ENCODE measurements at regions not wholly inside any gene's neighbourhood (a gene's known extent, or its start where the extent isn't known, plus 50 kb on each side); places are given as distances from the start of the nearest gene placed in this dataset.

- FAIRE-seq (no peak), DNase-seq (ENCODE audit: extremely low spot score, insufficient read length, low read depth) (no peak)
Measured at GRCh38 chr20:39909447-39909846, 779.6 kb downstream of the MAFB start.

DNA sequence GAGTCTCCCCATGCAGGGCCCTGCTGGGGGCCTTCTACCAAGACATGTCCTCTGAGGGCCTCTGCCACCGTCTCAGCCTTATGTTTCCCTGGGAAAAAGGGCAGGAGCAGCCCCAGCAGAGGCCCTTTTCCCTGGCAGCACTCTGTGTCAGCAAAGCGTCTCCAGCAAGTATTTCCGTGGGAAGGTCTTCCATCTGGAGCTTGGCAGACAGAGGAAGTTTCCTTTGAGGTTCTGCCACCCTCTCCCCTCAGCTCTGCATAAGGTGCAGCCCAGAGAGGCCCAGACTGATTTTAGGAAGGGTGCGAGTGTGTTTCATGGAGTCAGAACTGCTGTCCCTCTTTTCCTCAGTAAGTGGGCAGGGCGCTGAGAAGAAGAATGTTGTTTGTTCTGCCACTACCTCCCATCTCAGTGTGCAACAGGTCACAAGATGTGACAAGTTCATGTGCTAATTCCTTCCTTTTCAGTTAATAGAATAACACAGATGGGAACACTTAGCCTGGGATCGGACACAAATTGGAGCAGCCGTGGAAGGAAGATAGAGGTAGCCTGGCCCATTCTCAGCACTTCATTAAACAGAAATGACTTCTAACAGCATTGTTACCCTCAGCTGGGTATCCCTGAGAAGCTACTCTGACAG lies 784.4 kb downstream of the MAFB start:
- DNase-seq (ENCODE audit: extremely low spot score, insufficient read length, low read depth) (no peak), FAIRE-seq (no peak)

GRCh38 chr20:39903806-39904465 lies 785.1 kb downstream of the MAFB start:
- FAIRE-seq (no peak), DNase-seq (ENCODE audit: extremely low spot score, insufficient read length, low read depth) (no peak)

GRCh38 chr20:39899881-39900280 lies 789.2 kb downstream of the MAFB start:
- FAIRE-seq (no peak), DNase-seq (ENCODE audit: extremely low spot score, insufficient read length, low read depth) (no peak)

GRCh38 chr20:39898467-39898852 lies 790.6 kb downstream of the MAFB start:
- DNase-seq (ENCODE audit: extremely low spot score, insufficient read length, low read depth) (no peak), FAIRE-seq (no peak)

DNA sequence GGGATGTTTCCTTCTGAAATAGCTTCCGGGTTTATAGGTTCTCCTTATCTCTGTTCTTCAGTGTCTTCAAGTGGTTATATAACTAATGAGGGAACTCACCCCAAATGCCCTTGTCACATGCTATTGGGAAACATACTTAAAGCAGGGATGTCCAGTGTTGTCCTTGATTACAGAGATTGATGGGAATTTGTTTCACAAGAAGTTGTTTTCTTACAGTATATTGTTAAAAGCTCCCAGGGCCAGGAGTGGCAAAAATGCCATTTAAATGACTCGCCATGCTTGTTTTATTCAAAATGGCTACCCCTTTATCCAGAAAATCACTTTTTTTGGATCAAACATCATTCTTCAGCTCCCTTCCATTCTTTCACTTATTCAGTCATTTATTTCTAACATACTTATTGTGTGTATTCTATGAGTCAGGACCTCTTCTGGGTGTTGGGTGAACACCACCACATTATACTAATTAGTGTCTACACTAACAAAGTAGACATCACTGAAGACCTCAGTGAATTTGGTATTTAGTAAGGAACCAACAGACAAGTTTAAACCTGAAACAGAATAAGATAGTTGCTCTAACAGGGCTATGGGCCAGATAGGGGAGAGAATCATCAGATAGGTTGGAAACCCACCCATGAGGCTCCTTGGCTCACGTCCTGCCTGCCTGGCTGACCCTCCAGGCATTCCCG lies 791.1 kb downstream of the MAFB start:
- DNase-seq (ENCODE audit: extremely low spot score, insufficient read length, low read depth) = no peak
- FAIRE-seq = no peak

GRCh38 chr20:39897058-39897457 lies 792.0 kb downstream of the MAFB start:
- FAIRE-seq = no peak
- DNase-seq (ENCODE audit: extremely low spot score, insufficient read length, low read depth) = no peak

DNA sequence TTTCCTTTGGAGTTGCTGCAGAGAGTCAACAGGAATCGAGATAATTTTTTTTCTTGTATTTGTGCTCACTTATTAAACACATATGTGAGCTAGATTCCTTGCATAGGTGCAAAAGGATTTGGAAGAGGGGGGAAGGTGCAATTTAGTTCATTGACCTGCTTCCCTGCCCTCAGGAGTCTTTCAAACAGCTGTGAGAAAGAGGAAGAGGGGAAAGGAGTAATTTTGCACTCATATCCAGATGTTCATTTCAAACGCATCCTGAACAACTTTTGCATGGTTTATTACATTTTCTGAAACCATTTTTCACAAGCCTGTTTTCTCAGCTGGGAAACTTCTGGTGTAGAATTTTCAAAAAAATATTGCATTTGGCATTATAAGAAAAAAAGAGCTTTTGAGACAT lies 795.0 kb downstream of the MAFB start:
- FAIRE-seq (no peak), DNase-seq (ENCODE audit: extremely low spot score, insufficient read length, low read depth) (no peak)

DNA sequence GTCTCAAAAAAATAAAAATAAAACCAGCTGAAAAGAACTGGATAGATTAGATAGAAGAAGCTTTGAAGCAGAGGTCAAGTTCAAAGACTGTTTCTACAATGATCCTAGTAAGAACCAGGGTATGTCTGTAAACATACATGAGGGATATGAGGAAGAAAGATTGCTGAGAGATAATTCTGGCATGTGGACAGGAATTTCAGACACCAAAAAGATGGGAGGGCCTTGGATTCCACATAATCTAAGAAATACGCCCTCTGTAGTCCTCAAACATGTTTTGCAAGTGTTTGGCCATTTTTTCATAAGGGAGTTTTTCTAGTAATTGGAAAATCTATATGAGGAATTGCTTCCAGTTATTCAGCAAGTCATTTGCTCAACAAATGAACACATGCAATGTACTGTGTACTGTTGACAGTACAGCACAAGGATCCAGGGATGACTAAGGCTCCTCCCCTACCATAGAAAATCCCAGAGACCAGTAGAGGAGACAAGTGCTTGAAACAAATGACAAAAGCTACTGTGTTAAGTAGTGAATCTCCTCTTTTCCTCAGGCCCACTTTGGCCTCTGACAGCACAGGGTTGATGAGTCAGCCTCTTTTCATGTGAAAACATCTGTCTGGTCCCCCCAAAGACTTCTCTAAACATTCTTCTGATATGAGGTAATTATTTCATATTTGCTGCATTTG lies 795.9 kb downstream of the MAFB start:
- FAIRE-seq = no peak

DNA sequence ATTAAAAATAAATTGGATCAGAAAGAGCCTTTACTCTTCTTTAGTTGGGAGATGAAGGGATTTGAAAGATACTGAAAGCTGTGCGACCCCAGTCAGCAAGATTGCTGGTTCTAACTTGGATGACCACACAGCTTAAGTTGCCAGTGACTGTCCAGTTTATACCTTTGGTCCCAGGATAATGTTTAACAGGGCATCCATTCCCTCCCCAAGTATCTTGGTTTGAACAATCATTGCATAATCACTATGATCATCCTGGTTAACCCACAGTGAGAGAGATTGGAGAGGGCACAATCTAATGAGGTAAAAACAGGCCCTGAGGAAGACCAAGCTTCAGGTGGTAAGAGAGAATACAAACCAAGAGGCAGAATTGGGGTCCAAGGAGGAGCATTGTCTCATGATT lies 798.3 kb downstream of the MAFB start:
- FAIRE-seq = no peak
- DNase-seq (ENCODE audit: extremely low spot score, insufficient read length, low read depth) = no peak

More for the DNA sequence above, 795.9 kb downstream of the MAFB start:
- no peak for DNase-seq (ENCODE audit: extremely low spot score, insufficient read length, low read depth)

DNA sequence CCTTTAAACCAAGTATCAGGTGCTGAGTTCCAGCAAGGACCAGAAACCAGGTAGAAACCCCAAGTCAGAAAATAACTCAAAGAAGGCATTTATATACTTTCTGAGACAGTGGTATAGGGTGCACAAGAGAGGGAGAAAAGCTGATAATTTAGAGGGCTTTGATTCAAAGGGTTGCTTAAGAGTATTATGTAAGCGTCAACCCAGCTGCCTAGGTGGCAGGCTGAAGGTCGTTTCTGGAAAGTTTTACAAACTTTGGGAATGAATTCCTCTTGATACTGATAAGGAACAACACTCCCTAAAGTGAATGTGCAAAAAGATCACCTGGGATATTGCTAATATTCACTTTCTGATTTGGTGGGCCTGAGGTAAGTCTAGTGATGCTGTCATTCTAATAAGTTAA lies 800.7 kb downstream of the MAFB start:
- DNase-seq (ENCODE audit: extremely low spot score, insufficient read length, low read depth) = no peak
- FAIRE-seq = no peak

- FAIRE-seq (no peak), DNase-seq (ENCODE audit: extremely low spot score, insufficient read length, low read depth) (no peak)
Measured at GRCh38 chr20:39886650-39887190, 802.3 kb downstream of the MAFB start.

DNA sequence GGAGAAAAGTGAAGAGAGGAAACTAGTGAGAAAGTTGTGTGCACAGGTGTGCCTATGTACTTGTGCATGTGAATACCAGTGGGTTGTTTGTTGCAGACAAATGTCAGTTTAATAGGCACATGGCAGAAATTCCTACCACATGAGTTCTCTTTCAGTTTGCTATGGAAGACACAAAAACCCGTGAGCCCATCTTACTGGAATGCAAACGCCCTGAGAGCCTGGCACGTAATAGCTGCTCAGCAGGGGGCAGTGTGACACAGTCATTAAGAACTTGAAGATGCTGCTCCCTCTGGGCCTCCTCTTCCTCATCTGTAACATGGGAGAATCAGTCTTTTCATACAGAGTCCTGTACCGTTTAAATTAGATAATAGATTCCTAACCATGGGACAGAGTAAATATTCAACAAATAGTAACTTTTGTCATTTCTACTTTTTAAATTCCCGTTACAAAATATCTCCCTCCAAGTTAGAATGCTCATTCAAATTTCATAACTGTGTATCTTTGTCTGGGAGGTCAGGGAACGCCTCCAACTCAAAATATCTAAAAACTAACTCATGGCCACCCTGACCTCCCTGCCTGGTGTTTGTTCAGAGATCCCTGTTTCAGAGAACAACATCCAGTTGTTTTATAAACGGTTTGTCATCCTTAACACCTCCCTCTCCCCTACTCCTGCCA lies 802.9 kb downstream of the MAFB start:
- FAIRE-seq = peak; percentile 67
- no peak for DNase-seq (ENCODE audit: extremely low spot score, insufficient read length, low read depth)

- no peak for DNase-seq (ENCODE audit: extremely low spot score, insufficient read length, low read depth)
- FAIRE-seq = no peak
Measured at GRCh38 chr20:39882806-39883205, 806.2 kb downstream of the MAFB start.

GRCh38 chr20:39880890-39881289 lies 808.1 kb downstream of the MAFB start:
- FAIRE-seq = no peak

DNA sequence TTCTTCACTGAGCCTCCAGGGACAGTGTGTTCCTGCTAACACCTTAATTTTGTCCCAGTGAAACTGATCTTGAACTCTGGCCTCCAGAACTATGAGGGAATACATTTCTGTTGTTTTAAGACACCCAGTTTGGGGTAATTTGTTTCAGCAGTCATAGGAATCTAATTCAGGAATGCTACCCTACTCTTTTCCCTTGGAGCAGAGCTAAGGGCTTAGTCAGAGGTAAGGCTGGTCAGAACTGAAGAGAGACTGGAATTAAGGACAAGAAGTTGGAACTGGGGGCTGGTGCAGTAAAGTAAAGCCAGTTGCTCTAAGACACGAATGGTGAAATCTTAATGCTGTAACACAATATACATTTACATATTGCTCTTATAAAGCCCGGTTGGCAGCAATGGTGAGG lies 809.7 kb downstream of the MAFB start:
- no peak for FAIRE-seq
- no peak for DNase-seq (ENCODE audit: extremely low spot score, insufficient read length, low read depth)

More at GRCh38 chr20:39880890-39881289, 808.1 kb downstream of the MAFB start:
- no peak for DNase-seq (ENCODE audit: extremely low spot score, insufficient read length, low read depth)

GRCh38 chr20:39878809-39879208 lies 810.2 kb downstream of the MAFB start:
- FAIRE-seq = no peak
- no peak for DNase-seq (ENCODE audit: extremely low spot score, insufficient read length, low read depth)

DNA sequence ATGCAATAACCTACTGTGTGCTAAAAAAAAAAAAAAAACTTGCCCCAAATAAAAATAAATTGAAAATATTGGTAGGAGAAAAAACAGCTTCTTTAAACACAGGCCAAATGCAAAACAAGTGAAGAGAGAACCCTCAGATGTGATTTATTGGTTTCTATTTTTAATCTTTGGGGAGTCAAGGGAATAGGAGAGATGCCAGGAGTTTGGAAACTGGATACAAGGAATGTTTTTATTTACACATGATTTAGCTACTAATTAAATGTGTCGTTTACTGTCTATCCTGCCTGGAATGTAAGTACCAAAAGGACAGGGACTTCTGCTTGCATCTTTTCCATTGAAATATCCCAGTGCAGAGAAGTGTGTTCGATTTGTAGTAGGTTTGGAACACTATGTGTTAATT lies 810.7 kb downstream of the MAFB start:
- FAIRE-seq = no peak

DNA sequence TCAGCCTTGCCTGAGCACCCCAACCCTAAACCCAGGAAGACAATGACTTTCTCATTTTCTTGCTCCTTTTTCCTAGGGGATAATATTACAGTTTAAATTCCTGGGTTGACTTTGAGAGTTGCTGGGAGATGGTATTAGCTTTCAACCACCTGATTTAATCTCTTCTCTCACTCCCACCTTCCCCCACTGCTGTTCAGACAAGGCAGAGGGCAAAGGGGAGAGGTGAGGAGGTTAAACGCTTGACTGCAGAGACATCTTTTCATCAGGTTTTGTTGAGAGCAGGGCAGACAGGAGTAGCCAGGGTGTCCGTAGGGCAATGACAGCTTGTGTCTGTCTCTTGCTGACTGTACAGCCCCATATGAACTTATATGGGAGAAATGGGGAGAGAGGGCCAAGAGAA lies 811.2 kb downstream of the MAFB start:
- DNase-seq (ENCODE audit: extremely low spot score, insufficient read length, low read depth) (no peak), FAIRE-seq (no peak)

More for the DNA sequence above, 810.7 kb downstream of the MAFB start:
- DNase-seq (ENCODE audit: extremely low spot score, insufficient read length, low read depth) = no peak

Measured in GM18507 (cell line).